ENCODE measurements at regions not wholly inside any gene's neighbourhood (a gene's known extent, or its start where the extent isn't known, plus 50 kb on each side); places are given as distances from the start of the nearest gene placed in this dataset.

GRCh38 chr4:179503976-179504375 lies 2061.7 kb upstream of the AGA start:
- no peak for DNase-seq

- DNase-seq, result no peak
Observed at GRCh38 chr4:179509489-179509888, 2067.3 kb upstream of the AGA start.

GRCh38 chr4:179521952-179522351 lies 2079.7 kb upstream of the AGA start:
- DNase-seq, result no peak

- no peak for DNase-seq
Observed at GRCh38 chr4:179530958-179531357, 2088.7 kb upstream of the AGA start.

- DNase-seq, result no peak
Observed at GRCh38 chr4:179536694-179537093, 2094.5 kb upstream of the AGA start.

- DNase-seq, result no peak
Observed at GRCh38 chr4:179539641-179540040, 2097.4 kb upstream of the AGA start.

- DNase-seq, result no peak
Observed at GRCh38 chr4:179543771-179544170, 2101.5 kb upstream of the AGA start.

GRCh38 chr4:179544496-179544895 lies 2102.3 kb upstream of the AGA start:
- DNase-seq, result no peak

GRCh38 chr4:179552131-179552530 lies 2109.9 kb upstream of the AGA start:
- no peak for DNase-seq

- DNase-seq, result no peak
Observed at GRCh38 chr4:179563741-179564140, 2121.5 kb upstream of the AGA start.

GRCh38 chr4:179569549-179569948 lies 2127.3 kb upstream of the AGA start:
- no peak for DNase-seq

GRCh38 chr4:179582164-179582905 lies 2140.1 kb upstream of the AGA start:
- DNase-seq, result no peak

GRCh38 chr4:179583221-179583620 lies 2141.0 kb upstream of the AGA start:
- no peak for DNase-seq

GRCh38 chr4:179584101-179584500 lies 2141.9 kb upstream of the AGA start:
- no peak for DNase-seq

GRCh38 chr4:179585761-179586160 lies 2143.5 kb upstream of the AGA start:
- DNase-seq, result no peak

- DNase-seq, result no peak
Observed at GRCh38 chr4:179586460-179586859, 2144.2 kb upstream of the AGA start.

GRCh38 chr4:179595671-179596410 lies 2153.6 kb upstream of the AGA start:
- DNase-seq, result no peak

- DNase-seq, result no peak
Observed at GRCh38 chr4:179596621-179597020, 2154.4 kb upstream of the AGA start.

GRCh38 chr4:179597301-179597700 lies 2155.1 kb upstream of the AGA start:
- DNase-seq, result no peak

GRCh38 chr4:179601671-179602070 lies 2159.4 kb upstream of the AGA start:
- no peak for DNase-seq

GRCh38 chr4:179605196-179605595 lies 2163.0 kb upstream of the AGA start:
- no peak for DNase-seq

- DNase-seq, result no peak
Observed at GRCh38 chr4:179607003-179607402, 2164.8 kb upstream of the AGA start.

- no peak for DNase-seq
Observed at GRCh38 chr4:179615704-179616103, 2173.5 kb upstream of the AGA start.

GRCh38 chr4:179618966-179619365 lies 2176.7 kb upstream of the AGA start:
- no peak for DNase-seq

- no peak for DNase-seq
Observed at GRCh38 chr4:179624768-179625181, 2182.5 kb upstream of the AGA start.

Data from activated T-cell treated with anti-CD3 and anti-CD28 coated beads, Interleukin-2, amount 50 U/mL, for 1 hour (primary cell).